HFFc6 (cell line): ENCODE measurements at regions not wholly inside any gene's neighbourhood (a gene's known extent, or its start where the extent isn't known, plus 50 kb on each side); places are given as distances from the start of the nearest gene placed in this dataset.

ENCODE experiments used
- DNase-seq: peaks from one replicate; pipeline ENCODE4 v3.0.0-alpha.2; 2018
- H3K27ac Mint-ChIP-seq: 2 replicates; pipeline ENCODE4 v1.8.0; 2020; ENCODE audit warnings: mild to moderate bottlenecking, mixed read lengths
- H3K27me3 Mint-ChIP-seq: 2 replicates; pipeline ENCODE4 v1.8.0; 2021; ENCODE audit warnings: mild to moderate bottlenecking, moderate library complexity, mixed read lengths; ENCODE audit not compliant: insufficient read depth
- H3K36me3 Mint-ChIP-seq: 2 replicates; pipeline ENCODE4 v1.8.0; 2021; ENCODE audit warnings: low read depth, mixed read lengths
- H3K4me1 Mint-ChIP-seq: 2 replicates; pipeline ENCODE4 v1.8.0; 2020; ENCODE audit warnings: low read depth, mixed read lengths
- H3K4me3 Mint-ChIP-seq: 2 replicates; pipeline ENCODE4 v1.8.0; 2020; ENCODE audit warnings: mild to moderate bottlenecking, moderate library complexity, mixed read lengths
- H3K9me3 Mint-ChIP-seq: 2 replicates; pipeline ENCODE4 v1.8.0; 2020; ENCODE audit warnings: mild to moderate bottlenecking, mixed read lengths
- CTCF ChIP-seq: fragments of 200-600 bp; sonication (generic); IDR thresholded peaks from 2 replicates; pipeline ENCODE4 v1.5.0; 2021; ENCODE audit warnings: antibody characterized with exemption, mild to moderate bottlenecking

- Mint-ChIP-seq H3K27ac (no peak overlapping the region), H3K27me3 (no peaks in the 10 kb centered on the region; the same call in 1 of the 2 replicates), H3K36me3 (no peaks in the 10 kb centered on the region), H3K9me3 (no peaks in the 10 kb centered on the region), H3K4me1 (peaks cover 8% of the 10 kb centered on the region), H3K4me3 (no peak overlapping the region)
- TF ChIP-seq CTCF, result no peak
- DNase-seq, result no peak
These were observed 241.7 kb upstream of the CEP162 start for GRCh38 chr6:84469144-84469543.

GRCh38 chr6:84467296-84467695 lies 239.9 kb upstream of the CEP162 start:
- Mint-ChIP-seq H3K4me3 (no peak overlapping the region), H3K27me3 (no peaks in the 10 kb centered on the region; the same call in 1 of the 2 replicates), H3K9me3 (no peaks in the 10 kb centered on the region), H3K4me1 (peaks cover 23% of the 10 kb centered on the region), H3K36me3 (no peaks in the 10 kb centered on the region), H3K27ac (no peak overlapping the region)
- TF ChIP-seq CTCF, result no peak
- DNase-seq, result no peak

- Mint-ChIP-seq H3K4me1 (peaks cover 30% of the 10 kb centered on the region), H3K4me3 (no peak overlapping the region), H3K9me3 (no peaks in the 10 kb centered on the region), H3K27me3 (no peaks in the 10 kb centered on the region; the same call in 1 of the 2 replicates), H3K27ac (no peak overlapping the region), H3K36me3 (no peaks in the 10 kb centered on the region)
- DNase-seq, result peak; percentile 57
- no peak for TF ChIP-seq CTCF
These were observed 239.1 kb upstream of the CEP162 start for GRCh38 chr6:84466511-84466910.

GRCh38 chr6:84464471-84464870 lies 237.0 kb upstream of the CEP162 start:
- Mint-ChIP-seq H3K9me3 (no peaks in the 10 kb centered on the region), H3K27ac (no peak overlapping the region), H3K27me3 (no peaks in the 10 kb centered on the region; the same call in 1 of the 2 replicates), H3K4me1 (peaks cover 30% of the 10 kb centered on the region), H3K4me3 (no peak overlapping the region), H3K36me3 (no peaks in the 10 kb centered on the region)
- TF ChIP-seq CTCF, result no peak
- no peak for DNase-seq

GRCh38 chr6:84462698-84463097 lies 235.3 kb upstream of the CEP162 start:
- no peaks in the 10 kb centered on the region for H3K9me3 Mint-ChIP-seq
- no peaks in the 10 kb centered on the region for H3K36me3 Mint-ChIP-seq
- peak; percentile 69 for DNase-seq
- TF ChIP-seq CTCF, result no peak
- H3K27ac Mint-ChIP-seq, result peak overlapping the region; percentile 12; the same call in 1 of the 2 replicates
- H3K4me1 Mint-ChIP-seq, result peaks cover 30% of the 10 kb centered on the region
- no peaks in the 10 kb centered on the region for H3K27me3 Mint-ChIP-seq
- H3K4me3 Mint-ChIP-seq, result no peak overlapping the region

GRCh38 chr6:84461461-84461860 lies 234.0 kb upstream of the CEP162 start:
- peaks cover 26% of the 10 kb centered on the region for H3K4me1 Mint-ChIP-seq
- no peaks in the 10 kb centered on the region for H3K36me3 Mint-ChIP-seq
- no peaks in the 10 kb centered on the region for H3K27me3 Mint-ChIP-seq
- H3K4me3 Mint-ChIP-seq, result no peak overlapping the region
- no peak overlapping the region for H3K27ac Mint-ChIP-seq
- no peak for TF ChIP-seq CTCF
- DNase-seq, result no peak
- no peaks in the 10 kb centered on the region for H3K9me3 Mint-ChIP-seq
